ENCODE measurements at regions not wholly inside any gene's neighbourhood (a gene's known extent, or its start where the extent isn't known, plus 50 kb on each side); places are given as distances from the start of the nearest gene placed in this dataset.

DNA sequence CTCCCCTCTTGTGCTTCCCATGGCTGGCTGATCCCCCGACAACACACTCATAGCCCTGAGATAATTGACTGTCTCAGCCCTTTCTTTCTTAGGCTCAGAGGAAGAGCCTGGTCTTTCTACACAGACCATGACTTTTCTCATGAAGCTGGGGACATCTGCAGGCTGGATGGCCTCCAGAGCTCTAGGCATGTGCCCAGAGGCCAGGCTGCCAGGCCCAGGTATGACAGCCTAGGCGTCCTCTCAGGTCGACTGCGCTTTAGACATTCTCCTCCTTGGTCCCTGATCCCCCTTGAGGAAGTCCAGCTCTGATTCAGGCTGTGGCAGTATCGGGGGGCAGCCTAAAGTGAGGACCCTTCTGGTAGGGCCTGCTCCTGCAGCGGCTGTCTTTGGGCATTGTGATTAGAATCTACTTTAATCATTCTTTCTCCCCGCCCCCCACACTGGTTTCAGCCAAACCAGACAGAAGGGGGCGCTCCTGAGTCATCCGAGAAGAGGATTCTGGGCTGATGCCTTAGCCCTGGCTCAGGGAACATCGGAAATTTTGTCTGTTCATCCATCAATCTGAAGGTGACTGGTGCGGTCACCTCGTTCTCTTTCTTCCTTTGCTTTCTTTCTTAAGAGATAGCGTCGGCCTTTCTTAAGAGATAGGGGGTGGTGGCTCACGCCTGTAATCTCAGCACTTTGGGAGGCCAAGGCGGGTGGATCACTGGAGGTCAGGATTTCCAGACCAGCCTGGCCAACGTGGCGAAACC is 66.5 kb upstream of the HSPA9 start:
- no peaks in the 10 kb centered on the region for H3K9me2 ChIP-seq (replicated peaks; ENCODE audit: low read depth, low read length)
- no peak overlapping the region for H2AFZ ChIP-seq (ENCODE audit: low read length)
- no peaks in the 10 kb centered on the region for H3K9me3 ChIP-seq (ENCODE audit: insufficient read depth, low read depth, low read length)
- H3K9ac ChIP-seq (ENCODE audit: low read depth, low read length, poor library complexity, severe bottlenecking), result no peak overlapping the region
- no peaks in the 10 kb centered on the region for H3F3A ChIP-seq (ENCODE audit: low read depth)
- TF ChIP-seq, protein P1, sequence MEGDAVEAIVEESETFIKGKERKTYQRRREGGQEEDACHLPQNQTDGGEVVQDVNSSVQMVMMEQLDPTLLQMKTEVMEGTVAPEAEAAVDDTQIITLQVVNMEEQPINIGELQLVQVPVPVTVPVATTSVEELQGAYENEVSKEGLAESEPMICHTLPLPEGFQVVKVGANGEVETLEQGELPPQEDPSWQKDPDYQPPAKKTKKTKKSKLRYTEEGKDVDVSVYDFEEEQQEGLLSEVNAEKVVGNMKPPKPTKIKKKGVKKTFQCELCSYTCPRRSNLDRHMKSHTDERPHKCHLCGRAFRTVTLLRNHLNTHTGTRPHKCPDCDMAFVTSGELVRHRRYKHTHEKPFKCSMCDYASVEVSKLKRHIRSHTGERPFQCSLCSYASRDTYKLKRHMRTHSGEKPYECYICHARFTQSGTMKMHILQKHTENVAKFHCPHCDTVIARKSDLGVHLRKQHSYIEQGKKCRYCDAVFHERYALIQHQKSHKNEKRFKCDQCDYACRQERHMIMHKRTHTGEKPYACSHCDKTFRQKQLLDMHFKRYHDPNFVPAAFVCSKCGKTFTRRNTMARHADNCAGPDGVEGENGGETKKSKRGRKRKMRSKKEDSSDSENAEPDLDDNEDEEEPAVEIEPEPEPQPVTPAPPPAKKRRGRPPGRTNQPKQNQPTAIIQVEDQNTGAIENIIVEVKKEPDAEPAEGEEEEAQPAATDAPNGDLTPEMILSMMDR (conservative IDR thresholded peaks at IDR 0.05; ENCODE audit: low read length), result peak; percentile 94
- TF ChIP-seq EZH2phosphoT487 (IDR thresholded peaks at IDR 0.05; ENCODE audit: borderline replicate concordance), result no peak
- no peaks in the 10 kb centered on the region for H3K36me3 ChIP-seq (ENCODE audit: insufficient read depth, low read length)
- no peaks in the 10 kb centered on the region for H3K4me1 ChIP-seq (ENCODE audit: insufficient read depth, low read length, poor library complexity, severe bottlenecking)
- H3K27me3 ChIP-seq (ENCODE audit: insufficient read depth, low read length, poor library complexity, severe bottlenecking), result peaks cover 47% of the 10 kb centered on the region
- no peak overlapping the region for H3K4me2 ChIP-seq (ENCODE audit: low read depth, low read length, poor library complexity, severe bottlenecking)
- H4K20me1 ChIP-seq (ENCODE audit: insufficient read depth, low read length, poor library complexity, severe bottlenecking), result no peaks in the 10 kb centered on the region
- H3K79me2 ChIP-seq (ENCODE audit: insufficient read depth, low read length), result no peaks in the 10 kb centered on the region
- H3K4me3 ChIP-seq (ENCODE audit: low read length, poor library complexity, severe bottlenecking), result no peak overlapping the region

DNA sequence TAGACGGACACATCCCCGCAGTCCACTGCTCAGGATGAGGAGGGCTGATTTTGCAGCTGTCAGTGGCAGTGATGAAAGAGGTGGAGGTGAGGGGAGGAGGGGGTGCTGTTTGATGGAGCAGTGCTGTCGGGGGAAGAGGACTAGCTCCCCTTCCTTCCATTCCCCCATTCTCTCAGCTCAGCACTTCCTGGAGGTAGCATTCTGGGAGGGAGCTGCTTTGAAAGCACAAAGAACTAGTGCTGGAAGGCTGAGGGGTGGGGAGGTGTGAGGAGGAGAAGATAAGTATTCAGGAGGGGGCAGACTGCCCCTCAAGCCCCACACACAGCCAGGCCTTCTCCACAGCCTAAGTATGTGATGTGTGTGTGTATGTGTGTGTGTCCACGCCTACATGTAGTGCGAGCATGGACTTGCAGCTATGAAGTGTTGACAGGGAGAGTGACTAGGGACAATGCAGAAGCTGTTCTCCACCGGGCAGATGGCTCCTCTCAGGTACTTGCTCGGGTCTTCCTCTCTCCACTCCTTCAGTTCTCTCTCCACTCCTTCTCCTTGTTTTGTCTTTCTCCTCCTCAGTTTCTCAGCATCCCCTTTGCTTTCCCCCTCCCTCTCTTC is 65.5 kb upstream of the HSPA9 start:
- Histone ChIP-seq H3K9me2 (replicated peaks; ENCODE audit: low read depth, low read length) (no peaks in the 10 kb centered on the region), H3K4me3 (ENCODE audit: low read length, poor library complexity, severe bottlenecking) (no peak overlapping the region), H3K9me3 (ENCODE audit: insufficient read depth, low read depth, low read length) (no peaks in the 10 kb centered on the region), H3K27me3 (ENCODE audit: insufficient read depth, low read length, poor library complexity, severe bottlenecking) (peaks cover 38% of the 10 kb centered on the region), H3K4me2 (ENCODE audit: low read depth, low read length, poor library complexity, severe bottlenecking) (no peak overlapping the region), H3K4me1 (ENCODE audit: insufficient read depth, low read length, poor library complexity, severe bottlenecking) (no peaks in the 10 kb centered on the region), H3K36me3 (ENCODE audit: insufficient read depth, low read length) (no peaks in the 10 kb centered on the region), H2AFZ (ENCODE audit: low read length) (no peak overlapping the region), H3K79me2 (ENCODE audit: insufficient read depth, low read length) (no peaks in the 10 kb centered on the region), H3K9ac (ENCODE audit: low read depth, low read length, poor library complexity, severe bottlenecking) (no peak overlapping the region), H3F3A (ENCODE audit: low read depth) (no peaks in the 10 kb centered on the region), H4K20me1 (ENCODE audit: insufficient read depth, low read length, poor library complexity, severe bottlenecking) (no peaks in the 10 kb centered on the region)
- TF ChIP-seq, protein P1 (conservative IDR thresholded peaks at IDR 0.05; ENCODE audit: low read length), result no peak
- TF ChIP-seq EZH2phosphoT487 (IDR thresholded peaks at IDR 0.05; ENCODE audit: borderline replicate concordance), result no peak

DNA sequence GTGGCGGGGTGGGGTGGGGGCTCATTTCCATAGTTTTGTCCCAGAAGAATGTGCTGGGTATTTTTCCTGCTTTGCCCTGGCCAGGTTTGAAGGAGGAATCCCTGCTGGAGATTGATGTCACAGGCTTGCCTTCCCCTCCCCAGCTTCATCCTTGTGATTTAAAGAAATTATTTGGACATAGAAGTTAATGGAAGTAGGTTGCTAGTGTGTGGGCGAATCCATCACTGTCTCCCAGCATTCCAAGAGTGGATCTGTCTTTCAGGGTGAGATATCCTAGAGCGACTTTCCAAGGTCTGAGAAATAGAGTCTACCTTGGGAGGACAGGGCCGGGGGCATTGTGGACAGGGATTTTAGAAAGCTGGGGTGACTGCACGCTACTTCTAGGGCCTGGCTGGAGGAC is 64.9 kb upstream of the HSPA9 start:
- Histone ChIP-seq H3K4me1 (ENCODE audit: insufficient read depth, low read length, poor library complexity, severe bottlenecking) (no peaks in the 10 kb centered on the region), H4K20me1 (ENCODE audit: insufficient read depth, low read length, poor library complexity, severe bottlenecking) (no peaks in the 10 kb centered on the region), H3K4me3 (ENCODE audit: low read length, poor library complexity, severe bottlenecking) (no peak overlapping the region), H3F3A (ENCODE audit: low read depth) (no peaks in the 10 kb centered on the region), H3K4me2 (ENCODE audit: low read depth, low read length, poor library complexity, severe bottlenecking) (no peak overlapping the region), H3K9me3 (ENCODE audit: insufficient read depth, low read depth, low read length) (no peaks in the 10 kb centered on the region), H3K36me3 (ENCODE audit: insufficient read depth, low read length) (no peaks in the 10 kb centered on the region), H3K79me2 (ENCODE audit: insufficient read depth, low read length) (no peaks in the 10 kb centered on the region), H3K27me3 (ENCODE audit: insufficient read depth, low read length, poor library complexity, severe bottlenecking) (peaks cover 33% of the 10 kb centered on the region), H2AFZ (ENCODE audit: low read length) (no peak overlapping the region), H3K9ac (ENCODE audit: low read depth, low read length, poor library complexity, severe bottlenecking) (no peak overlapping the region), H3K9me2 (replicated peaks; ENCODE audit: low read depth, low read length) (no peaks in the 10 kb centered on the region)
- TF ChIP-seq, protein P1 (conservative IDR thresholded peaks at IDR 0.05; ENCODE audit: low read length), result no peak
- TF ChIP-seq EZH2phosphoT487 (IDR thresholded peaks at IDR 0.05; ENCODE audit: borderline replicate concordance), result no peak
